ENCODE measurements at regions not wholly inside any gene's neighbourhood (a gene's known extent, or its start where the extent isn't known, plus 50 kb on each side); places are given as distances from the start of the nearest gene placed in this dataset.

DNA sequence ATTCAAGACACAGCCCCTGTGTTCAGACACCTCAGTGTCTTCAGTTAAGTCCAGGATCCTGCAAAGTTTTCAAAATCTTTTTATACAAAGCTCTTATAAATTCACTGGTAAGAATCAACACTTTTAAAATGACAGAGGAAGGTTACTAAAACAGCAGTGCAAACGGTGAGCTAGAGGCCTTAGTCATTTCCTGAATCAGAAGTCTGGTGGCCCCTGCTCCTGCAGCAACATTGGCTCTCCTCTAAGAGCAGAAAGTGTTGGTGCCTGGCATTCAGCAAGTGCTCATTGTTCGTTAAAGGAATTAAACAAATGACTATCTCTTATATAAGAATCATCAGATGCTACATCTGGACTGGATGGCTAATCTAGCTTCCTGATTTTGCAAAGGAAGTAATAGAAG, 282.9 kb downstream of the PTGER3 start:
- TF ChIP-seq, protein P1, sequence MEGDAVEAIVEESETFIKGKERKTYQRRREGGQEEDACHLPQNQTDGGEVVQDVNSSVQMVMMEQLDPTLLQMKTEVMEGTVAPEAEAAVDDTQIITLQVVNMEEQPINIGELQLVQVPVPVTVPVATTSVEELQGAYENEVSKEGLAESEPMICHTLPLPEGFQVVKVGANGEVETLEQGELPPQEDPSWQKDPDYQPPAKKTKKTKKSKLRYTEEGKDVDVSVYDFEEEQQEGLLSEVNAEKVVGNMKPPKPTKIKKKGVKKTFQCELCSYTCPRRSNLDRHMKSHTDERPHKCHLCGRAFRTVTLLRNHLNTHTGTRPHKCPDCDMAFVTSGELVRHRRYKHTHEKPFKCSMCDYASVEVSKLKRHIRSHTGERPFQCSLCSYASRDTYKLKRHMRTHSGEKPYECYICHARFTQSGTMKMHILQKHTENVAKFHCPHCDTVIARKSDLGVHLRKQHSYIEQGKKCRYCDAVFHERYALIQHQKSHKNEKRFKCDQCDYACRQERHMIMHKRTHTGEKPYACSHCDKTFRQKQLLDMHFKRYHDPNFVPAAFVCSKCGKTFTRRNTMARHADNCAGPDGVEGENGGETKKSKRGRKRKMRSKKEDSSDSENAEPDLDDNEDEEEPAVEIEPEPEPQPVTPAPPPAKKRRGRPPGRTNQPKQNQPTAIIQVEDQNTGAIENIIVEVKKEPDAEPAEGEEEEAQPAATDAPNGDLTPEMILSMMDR (conservative IDR thresholded peaks at IDR 0.05; ENCODE audit: low read length), result no peak
- TF ChIP-seq EZH2phosphoT487 (IDR thresholded peaks at IDR 0.05; ENCODE audit: borderline replicate concordance), result no peak
